ENCODE measurements at regions not wholly inside any gene's neighbourhood (a gene's known extent, or its start where the extent isn't known, plus 50 kb on each side); places are given as distances from the start of the nearest gene placed in this dataset.

DNA sequence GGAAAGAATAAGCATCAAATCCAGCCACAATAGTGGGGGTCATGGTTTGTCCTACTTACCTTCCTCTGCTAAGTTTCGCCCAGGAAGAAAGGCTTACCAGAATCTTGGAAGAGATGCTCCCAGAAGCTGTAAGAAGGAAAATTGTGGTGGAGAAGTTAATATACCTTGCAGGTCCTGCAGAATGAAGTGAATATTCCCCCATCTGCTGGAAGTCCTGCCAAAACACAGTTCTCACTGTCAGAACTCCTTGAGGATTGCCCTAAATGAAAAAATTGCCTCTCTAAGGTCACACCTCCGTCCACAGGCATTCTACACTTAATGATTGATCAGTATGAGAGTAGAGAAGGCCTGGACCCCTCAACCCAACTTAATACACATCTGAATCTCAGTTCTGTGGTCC is 78.4 kb upstream of the RGS21 start:
- DNase-seq (ENCODE audit: low read depth, low spot score): no peak

DNA sequence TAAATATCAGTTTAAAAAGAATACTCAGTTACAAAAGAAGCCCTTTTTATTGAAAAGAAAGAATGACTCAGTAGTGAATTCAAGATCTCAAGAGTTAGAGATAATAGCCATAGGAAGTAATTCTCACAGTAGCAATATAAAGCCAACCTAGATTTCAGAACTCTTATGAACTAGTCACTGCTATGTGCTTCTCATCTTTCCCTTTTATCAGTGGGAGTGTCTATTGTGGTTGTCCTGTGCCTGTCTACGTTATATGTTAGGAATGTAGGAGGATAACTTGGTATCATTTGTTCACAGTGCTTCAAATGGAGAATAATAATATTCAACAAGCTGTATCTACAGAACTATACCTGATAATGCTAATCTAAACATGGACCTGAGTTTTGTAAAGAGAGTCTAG is 73.1 kb upstream of the RGS21 start:
- DNase-seq (ENCODE audit: low read depth, low spot score): no peak

GRCh38 chr1:192251735-192252134 is 65.1 kb upstream of the RGS21 start:
- DNase-seq (ENCODE audit: low read depth, low spot score): no peak

DNA sequence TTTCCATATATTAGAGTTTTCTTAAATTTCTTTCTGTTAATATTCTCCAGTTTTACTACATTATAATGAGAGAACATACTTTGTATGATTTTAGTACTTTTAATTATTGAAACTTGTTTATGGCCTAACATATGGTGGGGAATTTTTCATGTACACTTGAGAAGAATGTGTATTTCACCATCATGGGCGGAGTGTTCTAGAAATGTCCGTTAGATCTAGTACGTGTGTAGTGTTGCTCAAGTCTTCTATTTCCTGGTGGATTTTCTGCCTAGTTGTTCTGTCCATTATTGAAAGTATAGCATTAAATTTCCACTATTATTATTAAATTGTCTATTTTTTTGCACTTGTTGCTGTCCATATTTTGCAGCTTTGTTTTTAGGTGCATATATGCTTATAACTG is 64.0 kb upstream of the RGS21 start:
- DNase-seq (ENCODE audit: low read depth, low spot score): no peak

- DNase-seq (ENCODE audit: low read depth, low spot score): no peak
These were observed 60.0 kb upstream of the RGS21 start for GRCh38 chr1:192256674-192257334.

GRCh38 chr1:192260076-192260475 is 56.7 kb upstream of the RGS21 start:
- no peak for DNase-seq (ENCODE audit: low read depth, low spot score)

GRCh38 chr1:192261476-192261875 is 55.3 kb upstream of the RGS21 start:
- DNase-seq (ENCODE audit: low read depth, low spot score): no peak

- peak; percentile 20 for DNase-seq (ENCODE audit: low read depth, low spot score)
These were observed 53.4 kb upstream of the RGS21 start for GRCh38 chr1:192263436-192263835.

- DNase-seq (ENCODE audit: low read depth, low spot score): no peak
These were observed 51.1 kb upstream of the RGS21 start for GRCh38 chr1:192265516-192266173.

- DNase-seq (ENCODE audit: low read depth, low spot score): no peak
These were observed 50.1 kb upstream of the RGS21 start for GRCh38 chr1:192266645-192267044.

Data from smooth muscle cell of the brain vasculature (primary cell).